Gastroesophageal sphincter (tissue), 4 donors: ENCODE measurements at regions not wholly inside any gene's neighbourhood (a gene's known extent, or its start where the extent isn't known, plus 50 kb on each side); places are given as distances from the start of the nearest gene placed in this dataset.

ENCODE experiments used
- ATAC-seq: fragments of 150-250 bp; one replicate; pipeline ENCODE4 v1.9.1; 2016; ENCODE audit warnings: mild to moderate bottlenecking, moderate library complexity
- H3K27ac ChIP-seq, 4 donors: fragments of 200-600 bp; sonication (generic) in 3 of 4; 1 replicate in 3 of 4; 2 replicates in 1 of 4; pipeline ENCODE4 v1.5.1; 2016 to 2019
- H3K27me3 ChIP-seq: fragments of 200-600 bp; sonication (generic); one replicate; pipeline ENCODE4 v1.5.1; 2019
- H3K36me3 ChIP-seq, 2 donors: fragments of 200-600 bp; sonication (generic); one replicate each; pipeline ENCODE4 v1.5.1; 2019; ENCODE audit warnings: control low read depth in 1 of 2
- H3K4me1 ChIP-seq, 3 donors: fragments of 200-600 bp; sonication (generic); 1 replicate in 2 of 3; 2 replicates in 1 of 3; pipeline ENCODE4 v1.5.1; 2016 to 2019; ENCODE audit warnings: control low read depth in 2 of 3
- H3K4me3 ChIP-seq, 2 donors: fragments of 200-600 bp; sonication (generic); one replicate each; pipeline ENCODE4 v1.5.1; 2019; ENCODE audit warnings: mild to moderate bottlenecking in 1 of 2, moderate library complexity in 1 of 2
- H3K9me3 ChIP-seq, 3 donors: fragments of 200-600 bp; sonication (generic); one replicate each; pipeline ENCODE4 v1.5.1; 2017 to 2019; ENCODE audit warnings: control low read depth in 2 of 3
- CTCF ChIP-seq, 4 experiments: fragments of 200-600 bp in 2 of 4; fragments of 450-650 bp in 2 of 4; sonication (generic) in 1 of 4; IDR thresholded peaks; one replicate each; pipeline ENCODE4 v1.5.1; 2017 to 2019; ENCODE audit warnings: antibody characterized with exemption in 4 of 4, mild to moderate bottlenecking in 2 of 4, moderate library complexity in 2 of 4
- EP300 ChIP-seq: sonication (generic); formaldehyde crosslinking; IDR thresholded peaks from one replicate; pipeline ENCODE4 v1.6.1; 2017; ENCODE audit warnings: antibody characterized with exemption, mild to moderate bottlenecking
- POLR2A ChIP-seq, 2 donors: fragments of 450-650 bp; IDR thresholded peaks; one replicate each; pipeline ENCODE4 v1.6.1; 2017; ENCODE audit warnings: antibody characterized with exemption in 2 of 2, mild to moderate bottlenecking in 2 of 2, moderate library complexity in 1 of 2
- POLR2AphosphoS5 ChIP-seq: sonication (generic); formaldehyde crosslinking; IDR thresholded peaks from one replicate; pipeline ENCODE4 v1.6.1; 2017; ENCODE audit warnings: antibody characterized with exemption
- WGBS, 2 donors: methylation state at CpG; one replicate each; pipeline ENCODE4 v1.1.5; 2018; ENCODE audit warnings: low coverage in 1 of 2; 5-methylcytosine and 5-hydroxymethylcytosine counted together

- H3K4me3 ChIP-seq = no peak overlapping the region
- no peaks in the 10 kb centered on the region for H3K36me3 ChIP-seq
- no peak overlapping the region for H3K27ac ChIP-seq
- peaks cover 0 to 8% (median 0%) of the 10 kb centered on the region in 3 donors for H3K9me3 ChIP-seq
- WGBS, 2 donors = 83 to 86% methylated on average over 4 of the region's 4 CpGs
- H3K4me1 ChIP-seq = no peaks in the 10 kb centered on the region
- no peaks in the 10 kb centered on the region for H3K27me3 ChIP-seq
- ATAC-seq = no peak
- TF ChIP-seq POLR2A (IDR thresholded peaks at IDR 0.05) = no peak
- TF ChIP-seq POLR2AphosphoS5 = no peak
- no peak for TF ChIP-seq CTCF (IDR thresholded peaks at IDR 0.05)
- no peak for TF ChIP-seq EP300
These were observed 118.3 kb upstream of the AADACL2 start for GRCh38 chr3:151615464-151615863.

- no peak for ATAC-seq
- H3K4me3 ChIP-seq = no peak overlapping the region
- H3K4me1 ChIP-seq = no peaks in the 10 kb centered on the region
- H3K36me3 ChIP-seq = no peaks in the 10 kb centered on the region
- H3K27me3 ChIP-seq = no peaks in the 10 kb centered on the region
- no peak overlapping the region for H3K27ac ChIP-seq
- H3K9me3 ChIP-seq = peaks cover 0 to 12% (median 0%) of the 10 kb centered on the region in 3 donors
- TF ChIP-seq EP300 (no peak), POLR2A (IDR thresholded peaks at IDR 0.05) (no peak), POLR2AphosphoS5 (no peak), CTCF (IDR thresholded peaks at IDR 0.05) (no peak)
- WGBS, 2 donors = 31 to 38% methylated on average over 2 of the region's 2 CpGs
These were observed 121.6 kb upstream of the AADACL2 start for GRCh38 chr3:151612115-151612514.

- Histone ChIP-seq H3K27ac (no peak overlapping the region), H3K9me3 (peaks cover 0 to 12% (median 0%) of the 10 kb centered on the region in 3 donors), H3K4me3 (no peak overlapping the region), H3K27me3 (no peaks in the 10 kb centered on the region), H3K36me3 (no peaks in the 10 kb centered on the region), H3K4me1 (no peaks in the 10 kb centered on the region)
- ATAC-seq = no peak
- TF ChIP-seq POLR2A (IDR thresholded peaks at IDR 0.05) (no peak), CTCF (IDR thresholded peaks at IDR 0.05) (no peak), EP300 (no peak), POLR2AphosphoS5 (no peak)
- 65% methylated on average over 3 of the region's 3 CpGs for WGBS, 2 donors
These were observed 122.3 kb upstream of the AADACL2 start for GRCh38 chr3:151611419-151611818.

- peaks cover 0 to 12% (median 0%) of the 10 kb centered on the region in 3 donors for H3K9me3 ChIP-seq
- no peak overlapping the region for H3K27ac ChIP-seq
- ATAC-seq = no peak
- H3K27me3 ChIP-seq = no peaks in the 10 kb centered on the region
- TF ChIP-seq EP300 (no peak), CTCF (IDR thresholded peaks at IDR 0.05) (no peak), POLR2A (IDR thresholded peaks at IDR 0.05) (no peak), POLR2AphosphoS5 (no peak)
- no peaks in the 10 kb centered on the region for H3K36me3 ChIP-seq
- no peak overlapping the region for H3K4me3 ChIP-seq
- H3K4me1 ChIP-seq = no peaks in the 10 kb centered on the region
- WGBS, 2 donors = 97 to 100% methylated on average over 1 to 2 of the region's 2 CpGs
These were observed 124.2 kb upstream of the AADACL2 start for GRCh38 chr3:151609491-151609890.

DNA sequence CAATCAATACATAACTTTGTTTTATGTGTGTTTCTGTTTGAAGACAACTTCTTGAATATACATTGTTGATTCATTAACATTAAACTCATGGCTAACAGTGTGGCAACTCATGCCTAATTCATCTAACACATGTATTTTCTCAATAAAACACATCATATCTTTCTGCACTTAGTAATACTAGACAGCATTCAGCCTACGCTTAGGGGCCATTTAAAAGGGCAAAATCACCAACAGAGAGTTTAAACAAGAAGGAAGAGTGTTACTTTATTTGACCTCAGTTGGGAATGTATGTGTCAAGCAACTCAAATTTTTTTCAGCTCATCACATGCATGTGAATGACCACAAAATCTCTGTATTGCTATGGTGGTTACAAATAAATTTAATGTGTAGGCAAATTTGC is 128.8 kb upstream of the AADACL2 start:
- Histone ChIP-seq H3K27me3 (no peaks in the 10 kb centered on the region), H3K9me3 (no peaks in the 10 kb centered on the region), H3K4me1 (peaks cover 0 to 6% (median 0%) of the 10 kb centered on the region in 3 donors), H3K27ac (no peak overlapping the region), H3K4me3 (no peak overlapping the region), H3K36me3 (no peaks in the 10 kb centered on the region)
- TF ChIP-seq POLR2AphosphoS5 = no peak
- TF ChIP-seq POLR2A (IDR thresholded peaks at IDR 0.05) = no peak
- TF ChIP-seq CTCF (IDR thresholded peaks at IDR 0.05) = no peak
- no peak for TF ChIP-seq EP300
- WGBS, 2 donors = 73 to 88% methylated on average over 1 of the region's 1 CpG
- no peak for ATAC-seq
